H1 (cell line): ENCODE measurements at regions not wholly inside any gene's neighbourhood (a gene's known extent, or its start where the extent isn't known, plus 50 kb on each side); places are given as distances from the start of the nearest gene placed in this dataset.

Experiments used
- CTCF ChIA-PET: fragments of 300-600 bp; sonication (Branson Sonifier 250); formaldehyde crosslinking; loops from one replicate; lab custom pipeline; 2021; ENCODE audit not compliant: partially characterized antibody; lab: Charles Lee
- POLR2A ChIA-PET: fragments of 300-600 bp; sonication (Branson Sonifier 250); formaldehyde crosslinking; loops from one replicate; lab custom pipeline; 2021; ENCODE audit warnings: inconsistent platforms; ENCODE audit not compliant: partially characterized antibody; lab: Charles Lee
- DNase-seq, 2 experiments: peaks; one replicate each; pipeline versions ENCODE4 v3.0.0 to v3.0.0-alpha.2; 2010 to 2022; ENCODE audit warnings: low spot score in 2 of 2, low read depth in 1 of 2, mixed read lengths in 1 of 2
- FAIRE-seq: peaks from 2 replicates; lab custom pipeline; 2011; peaks lifted over from hg19 to GRCh38; lab: Jason Lieb, UNC
- H2AFZ ChIP-seq: 2 replicates; pipeline ENCODE4 v1.8.1; 2012; ENCODE audit warnings: low read length, inconsistent platforms
- H2AK5ac ChIP-seq: 2 replicates; pipeline ENCODE4 v1.6.1; 2013; ENCODE audit warnings: low read depth, low read length
- H2BK120ac ChIP-seq: replicated peaks from 2 replicates; pipeline ENCODE3; 2013; ENCODE audit warnings: low read depth, low read length, inconsistent platforms
- H2BK12ac ChIP-seq: 2 replicates; pipeline ENCODE4 v1.6.1; 2013; ENCODE audit warnings: low read depth, low read length
- H2BK15ac ChIP-seq: 2 replicates; pipeline ENCODE4 v1.6.1; 2013; ENCODE audit warnings: low read length
- H2BK20ac ChIP-seq: 2 replicates; pipeline ENCODE4 v1.6.1; 2013; ENCODE audit warnings: low read length
- H2BK5ac ChIP-seq: 2 replicates; pipeline ENCODE4 v1.6.1; 2013; ENCODE audit warnings: low read depth, low read length
- H3K14ac ChIP-seq: 2 replicates; pipeline ENCODE4 v1.6.1; 2013; ENCODE audit warnings: inconsistent platforms; ENCODE audit not compliant: insufficient read length
- H3K18ac ChIP-seq: 2 replicates; pipeline ENCODE4 v1.6.1; 2013; ENCODE audit warnings: low read length; ENCODE audit errors: extremely low read depth
- H3K23ac ChIP-seq: 2 replicates; pipeline ENCODE4 v1.6.1; 2013; ENCODE audit warnings: inconsistent platforms; ENCODE audit not compliant: insufficient read length
- H3K23me2 ChIP-seq: 2 replicates; pipeline ENCODE4 v1.6.1; 2013; ENCODE audit warnings: low read depth, low read length
- H3K27ac ChIP-seq: 2 replicates; pipeline ENCODE4 v1.6.1; 2011; ENCODE audit warnings: low read depth, low read length, inconsistent platforms
- H3K27me3 ChIP-seq, 4 experiments: replicated peaks in 1 of 4; 1 replicate in 1 of 4; 2 replicates in 3 of 4; pipeline versions ENCODE4 v1.6.1 to v1.8.1; 2011 to 2013; ENCODE audit warnings: low read length in 3 of 4, mild to moderate bottlenecking in 3 of 4, inconsistent platforms in 2 of 4, mixed read lengths in 2 of 4, moderate library complexity in 1 of 4; ENCODE audit not compliant: control insufficient read depth in 3 of 4, insufficient read depth in 3 of 4; ENCODE audit errors: extremely low read depth in 1 of 4
- H3K36me3 ChIP-seq, 4 experiments: 2 replicates each; pipeline versions ENCODE4 v1.6.1 to v1.8.1; 2011 to 2013; ENCODE audit warnings: mild to moderate bottlenecking in 4 of 4, low read length in 3 of 4, moderate library complexity in 2 of 4, control low read depth in 1 of 4, inconsistent platforms in 1 of 4; ENCODE audit not compliant: insufficient read depth in 4 of 4, control insufficient read depth in 2 of 4
- H3K4ac ChIP-seq: replicated peaks from 2 replicates; pipeline ENCODE3; 2013; ENCODE audit warnings: low read length, low read depth, mixed read lengths, inconsistent platforms; ENCODE audit not compliant: insufficient read length
- H3K4me1 ChIP-seq, 4 experiments: replicated peaks in 1 of 4; 1 replicate in 1 of 4; 2 replicates in 3 of 4; pipeline versions ENCODE4 v1.6.1 to v1.8.1; 2011 to 2013; ENCODE audit warnings: low read length in 3 of 4, inconsistent platforms in 2 of 4, mixed read lengths in 1 of 4; ENCODE audit not compliant: insufficient read depth in 4 of 4, control insufficient read depth in 3 of 4
- H3K4me2 ChIP-seq, 2 experiments: 2 replicates each; pipeline versions ENCODE4 v1.6.1 to v1.8.1; 2011 to 2013; ENCODE audit warnings: low read depth in 2 of 2, low read length in 2 of 2, control low read depth in 1 of 2, inconsistent platforms in 1 of 2, mild to moderate bottlenecking in 1 of 2; ENCODE audit not compliant: insufficient read depth in 1 of 2
- H3K4me3 ChIP-seq, 4 experiments: fragments of 200-600, 300-600 bp in 1 of 4; sonication (generic), shearing (Covaris generic), sonication (Bioruptor Twin) in 1 of 4; 2 replicates each; pipeline versions ENCODE4 v1.5.1 to v1.8.1; 2011 to 2016; ENCODE audit warnings: low read length in 4 of 4, low read depth in 3 of 4, control low read depth in 2 of 4, inconsistent platforms in 2 of 4, mild to moderate bottlenecking in 2 of 4, mixed read lengths in 1 of 4, moderate library complexity in 1 of 4; ENCODE audit not compliant: insufficient read depth in 2 of 4; ENCODE audit errors: extremely low read depth in 1 of 4
- H3K56ac ChIP-seq: replicated peaks from 2 replicates; pipeline ENCODE3; 2013; ENCODE audit warnings: low read depth, mild to moderate bottlenecking, mixed read lengths, low read length, inconsistent platforms; ENCODE audit not compliant: insufficient read length
- H3K79me1 ChIP-seq: 2 replicates; pipeline ENCODE4 v1.6.1; 2013; ENCODE audit warnings: low read depth, low read length, control low read depth
- H3K79me2 ChIP-seq, 2 experiments: 2 replicates each; pipeline versions ENCODE4 v1.6.1 to v1.8.1; 2012 to 2013; ENCODE audit warnings: low read length in 2 of 2, mild to moderate bottlenecking in 2 of 2, inconsistent platforms in 1 of 2; ENCODE audit not compliant: insufficient read depth in 2 of 2, control insufficient read depth in 1 of 2
- H3K9ac ChIP-seq, 4 experiments: replicated peaks in 1 of 4; 1 replicate in 1 of 4; 2 replicates in 3 of 4; pipeline versions ENCODE4 v1.6.1 to v1.8.1; 2011 to 2013; ENCODE audit warnings: low read depth in 3 of 4, low read length in 3 of 4, control low read depth in 2 of 4, mild to moderate bottlenecking in 2 of 4, moderate library complexity in 2 of 4, inconsistent platforms in 1 of 4; ENCODE audit errors: extremely low read depth in 1 of 4
- H3K9me3 ChIP-seq, 2 experiments: 2 replicates each; pipeline versions ENCODE4 v1.6.1 to v1.8.1; 2012 to 2013; ENCODE audit warnings: mild to moderate bottlenecking in 2 of 2, moderate library complexity in 2 of 2, control low read depth in 1 of 2, inconsistent platforms in 1 of 2, low read depth in 1 of 2, low read length in 1 of 2, mixed read lengths in 1 of 2; ENCODE audit not compliant: insufficient read depth in 2 of 2
- H4K20me1 ChIP-seq, 2 experiments: replicated peaks in 1 of 2; 2 replicates each; pipeline versions ENCODE3 to v1.8.1; 2011 to 2013; ENCODE audit warnings: inconsistent platforms in 2 of 2, low read length in 2 of 2, mild to moderate bottlenecking in 1 of 2; ENCODE audit not compliant: insufficient read depth in 2 of 2, control insufficient read depth in 1 of 2
- H4K5ac ChIP-seq: 2 replicates; pipeline ENCODE4 v1.6.1; 2013; ENCODE audit warnings: low read length, low read depth, mixed read lengths, inconsistent platforms; ENCODE audit not compliant: insufficient read length
- H4K8ac ChIP-seq: 2 replicates; pipeline ENCODE4 v1.8.0; 2013; ENCODE audit warnings: mild to moderate bottlenecking, moderate library complexity, low read length, inconsistent platforms; ENCODE audit not compliant: insufficient read depth; ENCODE audit errors: extremely low read depth
- H4K91ac ChIP-seq: replicated peaks from 2 replicates; pipeline ENCODE3; 2013; ENCODE audit warnings: low read length, mixed read lengths, inconsistent platforms; ENCODE audit not compliant: insufficient read length
- ATF2 ChIP-seq: IDR thresholded peaks from 2 replicates; pipeline ENCODE4 v1.6.1; 2012; ENCODE audit warnings: low read length, inconsistent platforms
- CBX5 ChIP-seq: fragments of 300-800, 300-1000 bp; sonication (generic); IDR thresholded peaks from 2 replicates; pipeline ENCODE4 v1.7.1; 2016; ENCODE audit warnings: antibody characterized with exemption, low read length, low read depth
- CEBPB ChIP-seq: IDR thresholded peaks from 2 replicates; pipeline ENCODE4 v1.6.1; 2012; ENCODE audit warnings: low read depth, low read length
- EP300 ChIP-seq, 2 experiments: IDR thresholded peaks; 1 replicate in 1 of 2; 2 replicates in 1 of 2; pipeline ENCODE4 v1.6.1; 2011 to 2012; ENCODE audit warnings: low read depth in 2 of 2, low read length in 2 of 2, mild to moderate bottlenecking in 2 of 2, borderline replicate concordance in 1 of 2, inconsistent platforms in 1 of 2, moderate library complexity in 1 of 2
- HDAC6 ChIP-seq: IDR thresholded peaks from one replicate; pipeline ENCODE4 v1.7.1; 2012; ENCODE audit warnings: low read depth, mild to moderate bottlenecking, inconsistent platforms, low read length, moderate library complexity
- PHF8 ChIP-seq: fragments of 200-600 bp; sonication (generic); conservative IDR thresholded peaks from 2 replicates; pipeline ENCODE4 v1.7.1; 2012; ENCODE audit warnings: low read depth, mild to moderate bottlenecking, inconsistent platforms, low read length, moderate library complexity
- RFX5 ChIP-seq: IDR thresholded peaks from 2 replicates; pipeline ENCODE4 v1.6.1; 2011; ENCODE audit warnings: low read depth, low read length, improper control_type of control experiment, borderline replicate concordance
- TAF7 ChIP-seq: optimal IDR thresholded peaks from 2 replicates; pipeline ENCODE3; 2011; ENCODE audit warnings: low read depth, mild to moderate bottlenecking, inconsistent platforms, low read length, moderate library complexity, borderline replicate concordance
- TCF12 ChIP-seq: IDR thresholded peaks from 2 replicates; pipeline ENCODE4 v1.6.1; 2011; ENCODE audit warnings: low read depth, mild to moderate bottlenecking, low read length
- TEAD4 ChIP-seq: IDR thresholded peaks from 2 replicates; pipeline ENCODE4 v1.6.1; 2012; ENCODE audit warnings: low read depth, low read length, inconsistent platforms, mixed read lengths
- ZNF274 ChIP-seq: IDR thresholded peaks from 2 replicates; pipeline ENCODE4 v1.7.0; 2012; ENCODE audit warnings: low read length, borderline replicate concordance; ENCODE audit errors: extremely low read depth
- WGBS, 2 experiments: shearing (Covaris generic) in 1 of 2; methylation state at CpG; one replicate each; pipeline versions ENCODE4 v1.1.6 to v1.1.7; 2013 to 2015; ENCODE audit warnings: low lambda C conversion rate in 2 of 2, mixed read lengths in 2 of 2, inconsistent platforms in 1 of 2, low coverage in 1 of 2, missing lambda C conversion rate in 1 of 2; ENCODE audit not compliant: insufficient replicate concordance in 2 of 2, insufficient coverage in 1 of 2, insufficient read length in 1 of 2; ENCODE audit errors: extremely low coverage in 1 of 2, missing lambda C conversion rate in 1 of 2; 5-methylcytosine and 5-hydroxymethylcytosine counted together
- TF ChIP-seq, protein P1 (sequence below): IDR thresholded peaks from 2 replicates; pipeline ENCODE4 v1.6.1; 2012; ENCODE audit warnings: inconsistent platforms

- no peak overlapping the region for H2BK15ac ChIP-seq
- no peak overlapping the region for H2BK20ac ChIP-seq
- no peak overlapping the region for H3K23ac ChIP-seq
- no peak overlapping the region for H4K8ac ChIP-seq
- no peak overlapping the region for H3K4ac ChIP-seq
- no peak overlapping the region for H3K18ac ChIP-seq
- H2AFZ ChIP-seq, result no peak overlapping the region
- no peak overlapping the region for H2BK5ac ChIP-seq
- no peak overlapping the region for H2BK12ac ChIP-seq
- 61% methylated on average over 10 of the region's 10 CpGs; no CpG with 5 or more reads in 1 of the 2 experiments for WGBS, 2 experiments
- no peak overlapping the region for H2AK5ac ChIP-seq
- H3K27ac ChIP-seq, result peak overlapping the region; percentile 43; the same call in 1 of the 2 replicates
- no peaks in the 10 kb centered on the region for H3K23me2 ChIP-seq
- FAIRE-seq (peak; percentile 85), DNase-seq (peak; percentile 19 to 48)
- no peak overlapping the region for H3K9ac ChIP-seq
- no peaks in the 10 kb centered on the region for H3K79me1 ChIP-seq
- H3K56ac ChIP-seq, result no peak overlapping the region
- no peak overlapping the region for H4K91ac ChIP-seq
- H3K4me3 ChIP-seq, result no peak overlapping the region
- no peak overlapping the region for H3K14ac ChIP-seq
- CTCF ChIA-PET, result interaction anchor here (0.9 to 1.2 kb wide), 4 partner anchors 48 to 244 kb away, joined by 3 to 4 read pairs (median 3); no protein-coding TSS in a partner anchor
- no peak overlapping the region for H4K5ac ChIP-seq
- H2BK120ac ChIP-seq, result no peak overlapping the region
- H3K36me3 ChIP-seq, result no peaks in the 10 kb centered on the region
- no peaks in the 10 kb centered on the region for H3K27me3 ChIP-seq
- H3K4me2 ChIP-seq, result peak overlapping the region; percentile 11 to 48; a peak in 3 of 4 replicates
- H3K79me2 ChIP-seq, result no peaks in the 10 kb centered on the region
- peaks cover 0 to 3% (median 0%) of the 10 kb centered on the region in 4 experiments; a peak in 1 of 7 replicates for H3K4me1 ChIP-seq
- POLR2A ChIA-PET, result no interaction called here
- peaks cover 0 to 4% of the 10 kb centered on the region in 2 experiments; a peak in 2 of 4 replicates for H3K9me3 ChIP-seq
- H4K20me1 ChIP-seq, result no peaks in the 10 kb centered on the region
- TF ChIP-seq TEAD4 (peak; percentile 88), TAF7 (no peak), CEBPB (no peak), ATF2 (no peak), ZNF274 (no peak), TCF12 (peak; percentile 84; the same call in 1 of the 2 replicates), CBX5 (no peak), PHF8 (no peak), RFX5 (no peak), HDAC6 (no peak), EP300 (IDR thresholded peaks at IDR 0.05; ENCODE audit: borderline replicate concordance in 1 of 2, low read depth in 2 of 2, low read length in 2 of 2) (peak in 1 of 2 experiments; percentile 74; a peak in 1 of 3 replicates)
- TF ChIP-seq, protein P1, sequence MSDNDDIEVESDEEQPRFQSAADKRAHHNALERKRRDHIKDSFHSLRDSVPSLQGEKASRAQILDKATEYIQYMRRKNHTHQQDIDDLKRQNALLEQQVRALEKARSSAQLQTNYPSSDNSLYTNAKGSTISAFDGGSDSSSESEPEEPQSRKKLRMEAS, result no peak
Observed at GRCh38 chr12:97235102-97235501, 227.5 kb upstream of the RMST start.
